IMR-90 (cell line): ENCODE measurements at regions not wholly inside any gene's neighbourhood (a gene's known extent, or its start where the extent isn't known, plus 50 kb on each side); places are given as distances from the start of the nearest gene placed in this dataset.

Experiments used
- CEBPB ChIP-seq: IDR thresholded peaks from 2 replicates; pipeline ENCODE4 v1.6.1; 2012; ENCODE audit warnings: low read depth, low read length, improper control_type of control experiment
- MAFK ChIP-seq: IDR thresholded peaks from 2 replicates; pipeline ENCODE4 v1.6.1; 2012; ENCODE audit warnings: low read depth, low read length, improper control_type of control experiment
- MAZ ChIP-seq: IDR thresholded peaks from 2 replicates; pipeline ENCODE4 v1.6.1; 2012; ENCODE audit warnings: low read depth, mild to moderate bottlenecking, low read length, improper control_type of control experiment, moderate library complexity, borderline replicate concordance
- MXI1 ChIP-seq: IDR thresholded peaks from 2 replicates; pipeline ENCODE4 v1.6.1; 2012; ENCODE audit warnings: low read depth, mild to moderate bottlenecking, low read length, moderate library complexity, borderline replicate concordance
- NFE2L2 ChIP-seq: fragments of 150-350 bp; IDR thresholded peaks from 2 replicates; pipeline ENCODE4 v1.6.1; 2016; ENCODE audit warnings: low read depth, mild to moderate bottlenecking, low read length
- POLR2A ChIP-seq: IDR thresholded peaks from 2 replicates; pipeline ENCODE4 v1.6.1; 2012; ENCODE audit warnings: mild to moderate bottlenecking, low read depth, low read length
- RAD21 ChIP-seq: IDR thresholded peaks from 2 replicates; pipeline ENCODE4 v1.6.1; 2012; ENCODE audit warnings: low read length, improper control_type of control experiment
- TF ChIP-seq, protein P1 (sequence below): conservative IDR thresholded peaks from 2 replicates; pipeline ENCODE4 v1.5.1; 2012; ENCODE audit warnings: mild to moderate bottlenecking, low read depth, low read length, improper control_type of control experiment
- TF ChIP-seq, protein P2 (sequence below): fragments of 150-350 bp; IDR thresholded peaks from 2 replicates; pipeline ENCODE4 v1.6.1; 2017; ENCODE audit warnings: mild to moderate bottlenecking, antibody characterized with exemption, low read length, low read depth
- TF ChIP-seq, protein P3 (sequence below): fragments of 150-350 bp; IDR thresholded peaks from 2 replicates; pipeline ENCODE4 v1.6.1; 2016; ENCODE audit warnings: low read depth, mild to moderate bottlenecking, low read length, moderate library complexity, borderline replicate concordance

DNA sequence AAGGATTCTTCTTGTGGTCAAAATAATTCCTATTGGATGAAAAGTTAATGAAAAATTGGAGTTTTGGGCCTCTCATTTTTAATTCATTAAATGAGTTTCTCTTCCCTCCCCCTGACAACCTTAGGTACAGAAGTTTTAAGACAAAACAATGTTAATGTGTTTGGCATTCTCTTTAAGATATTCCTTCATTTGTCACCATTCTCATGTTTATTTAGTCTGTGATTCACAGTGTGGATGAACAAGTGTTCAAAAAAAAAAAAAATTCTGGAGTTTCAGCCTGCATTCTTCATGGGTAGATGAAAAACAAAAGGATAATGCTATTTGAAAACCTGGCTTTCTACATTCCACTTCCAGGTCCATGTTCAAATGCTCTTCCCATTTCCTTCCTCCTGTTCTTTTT, 172.6 kb upstream of the LUZP2 start:
- TF ChIP-seq MAFK (no peak), POLR2A (no peak), CEBPB (no peak), MXI1 (no peak), MAZ (no peak), NFE2L2 (no peak), RAD21 (no peak)
- TF ChIP-seq, protein P1, sequence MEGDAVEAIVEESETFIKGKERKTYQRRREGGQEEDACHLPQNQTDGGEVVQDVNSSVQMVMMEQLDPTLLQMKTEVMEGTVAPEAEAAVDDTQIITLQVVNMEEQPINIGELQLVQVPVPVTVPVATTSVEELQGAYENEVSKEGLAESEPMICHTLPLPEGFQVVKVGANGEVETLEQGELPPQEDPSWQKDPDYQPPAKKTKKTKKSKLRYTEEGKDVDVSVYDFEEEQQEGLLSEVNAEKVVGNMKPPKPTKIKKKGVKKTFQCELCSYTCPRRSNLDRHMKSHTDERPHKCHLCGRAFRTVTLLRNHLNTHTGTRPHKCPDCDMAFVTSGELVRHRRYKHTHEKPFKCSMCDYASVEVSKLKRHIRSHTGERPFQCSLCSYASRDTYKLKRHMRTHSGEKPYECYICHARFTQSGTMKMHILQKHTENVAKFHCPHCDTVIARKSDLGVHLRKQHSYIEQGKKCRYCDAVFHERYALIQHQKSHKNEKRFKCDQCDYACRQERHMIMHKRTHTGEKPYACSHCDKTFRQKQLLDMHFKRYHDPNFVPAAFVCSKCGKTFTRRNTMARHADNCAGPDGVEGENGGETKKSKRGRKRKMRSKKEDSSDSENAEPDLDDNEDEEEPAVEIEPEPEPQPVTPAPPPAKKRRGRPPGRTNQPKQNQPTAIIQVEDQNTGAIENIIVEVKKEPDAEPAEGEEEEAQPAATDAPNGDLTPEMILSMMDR: no peak
- TF ChIP-seq, protein P2, sequence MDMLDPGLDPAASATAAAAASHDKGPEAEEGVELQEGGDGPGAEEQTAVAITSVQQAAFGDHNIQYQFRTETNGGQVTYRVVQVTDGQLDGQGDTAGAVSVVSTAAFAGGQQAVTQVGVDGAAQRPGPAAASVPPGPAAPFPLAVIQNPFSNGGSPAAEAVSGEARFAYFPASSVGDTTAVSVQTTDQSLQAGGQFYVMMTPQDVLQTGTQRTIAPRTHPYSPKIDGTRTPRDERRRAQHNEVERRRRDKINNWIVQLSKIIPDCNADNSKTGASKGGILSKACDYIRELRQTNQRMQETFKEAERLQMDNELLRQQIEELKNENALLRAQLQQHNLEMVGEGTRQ: no peak
- TF ChIP-seq, protein P3, sequence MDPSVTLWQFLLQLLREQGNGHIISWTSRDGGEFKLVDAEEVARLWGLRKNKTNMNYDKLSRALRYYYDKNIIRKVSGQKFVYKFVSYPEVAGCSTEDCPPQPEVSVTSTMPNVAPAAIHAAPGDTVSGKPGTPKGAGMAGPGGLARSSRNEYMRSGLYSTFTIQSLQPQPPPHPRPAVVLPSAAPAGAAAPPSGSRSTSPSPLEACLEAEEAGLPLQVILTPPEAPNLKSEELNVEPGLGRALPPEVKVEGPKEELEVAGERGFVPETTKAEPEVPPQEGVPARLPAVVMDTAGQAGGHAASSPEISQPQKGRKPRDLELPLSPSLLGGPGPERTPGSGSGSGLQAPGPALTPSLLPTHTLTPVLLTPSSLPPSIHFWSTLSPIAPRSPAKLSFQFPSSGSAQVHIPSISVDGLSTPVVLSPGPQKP: no peak
